Neuronal stem cell (in vitro differentiated cells): ENCODE measurements at regions not wholly inside any gene's neighbourhood (a gene's known extent, or its start where the extent isn't known, plus 50 kb on each side); places are given as distances from the start of the nearest gene placed in this dataset.
A peak's percentile ranks its signal among the peaks of the same experiment; 100 is the strongest.

Source experiments
- DNase-seq: peaks from one replicate; pipeline ENCODE4 v3.0.0-alpha.2; 2013; ENCODE audit warnings: low spot score
- H2AFZ ChIP-seq: one replicate; pipeline ENCODE4 v1.6.1; 2013; ENCODE audit warnings: mild to moderate bottlenecking, low read length, inconsistent platforms
- H2AK5ac ChIP-seq: 2 replicates; pipeline ENCODE4 v1.6.1; 2013; ENCODE audit warnings: low read depth, mild to moderate bottlenecking, inconsistent platforms, low read length, moderate library complexity, mixed read lengths
- H2BK120ac ChIP-seq: 2 replicates; pipeline ENCODE4 v1.6.1; 2013; ENCODE audit warnings: low read depth, mild to moderate bottlenecking, inconsistent platforms, low read length, moderate library complexity, mixed read lengths
- H2BK12ac ChIP-seq: one replicate; pipeline ENCODE4 v1.6.1; 2013; ENCODE audit warnings: low read length, inconsistent platforms
- H2BK15ac ChIP-seq: 2 replicates; pipeline ENCODE4 v1.6.1; 2013; ENCODE audit warnings: mild to moderate bottlenecking, low read length, inconsistent platforms, mixed read lengths
- H2BK5ac ChIP-seq: one replicate; pipeline ENCODE4 v1.6.1; 2013; ENCODE audit warnings: inconsistent platforms, mild to moderate bottlenecking, low read length, moderate library complexity
- H3K14ac ChIP-seq: one replicate; pipeline ENCODE4 v1.6.1; 2013; ENCODE audit warnings: low read length, inconsistent platforms
- H3K18ac ChIP-seq: 2 replicates; pipeline ENCODE4 v1.6.1; 2013; ENCODE audit warnings: low read length, inconsistent platforms
- H3K23ac ChIP-seq: 2 replicates; pipeline ENCODE4 v1.6.1; 2013; ENCODE audit warnings: low read depth, mild to moderate bottlenecking, mixed read lengths, low read length, inconsistent platforms; ENCODE audit not compliant: poor library complexity
- H3K27ac ChIP-seq: replicated peaks from 3 replicates; pipeline ENCODE4 v1.5.1; 2013; ENCODE audit warnings: low read length, inconsistent platforms
- H3K27me3 ChIP-seq, 3 experiments: 2 replicates each; pipeline ENCODE4 v1.6.1; 2013; ENCODE audit warnings: low read length in 3 of 3, mild to moderate bottlenecking in 2 of 3, inconsistent platforms in 1 of 3, low read depth in 1 of 3, mixed read lengths in 1 of 3, moderate library complexity in 1 of 3; ENCODE audit not compliant: control insufficient read depth in 3 of 3, insufficient read depth in 3 of 3
- H3K36me3 ChIP-seq, 2 donors: replicated peaks in 1 of 2; 2 replicates each; pipeline ENCODE4 v1.6.1; 2013; ENCODE audit warnings: low read length in 2 of 2; ENCODE audit not compliant: control insufficient read depth in 2 of 2, insufficient read depth in 2 of 2
- H3K4ac ChIP-seq: 2 replicates; pipeline ENCODE4 v1.6.1; 2013; ENCODE audit warnings: inconsistent platforms, mild to moderate bottlenecking, low read length, moderate library complexity
- H3K4me1 ChIP-seq, 2 donors: 1 replicate in 1 of 2; 2 replicates in 1 of 2; pipeline ENCODE4 v1.6.1; 2013; ENCODE audit warnings: low read length in 2 of 2, low read depth in 1 of 2; ENCODE audit not compliant: control insufficient read depth in 2 of 2, insufficient read depth in 1 of 2
- H3K4me2 ChIP-seq: one replicate; pipeline ENCODE4 v1.6.1; 2013; ENCODE audit warnings: mild to moderate bottlenecking, low read length, inconsistent platforms; ENCODE audit not compliant: insufficient read depth, poor library complexity, severe bottlenecking
- H3K4me3 ChIP-seq, 2 donors: 2 replicates each; pipeline ENCODE4 v1.5.1; 2013; ENCODE audit warnings: low read length in 2 of 2, mild to moderate bottlenecking in 2 of 2, inconsistent platforms in 1 of 2, moderate library complexity in 1 of 2
- H3K79me1 ChIP-seq: one replicate; pipeline ENCODE4 v1.6.1; 2013; ENCODE audit warnings: low read depth, mild to moderate bottlenecking, inconsistent platforms, low read length, moderate library complexity
- H3K9ac ChIP-seq: one replicate; pipeline ENCODE4 v1.6.1; 2013; ENCODE audit warnings: mild to moderate bottlenecking, low read depth, low read length, inconsistent platforms; ENCODE audit not compliant: poor library complexity
- H3K9me3 ChIP-seq, 2 donors: replicated peaks in 1 of 2; 2 replicates each; pipeline versions ENCODE3 to v1.6.1; 2013; ENCODE audit warnings: low read length in 2 of 2, mild to moderate bottlenecking in 2 of 2, inconsistent platforms in 1 of 2, low read depth in 1 of 2, mixed read lengths in 1 of 2, moderate library complexity in 1 of 2; ENCODE audit not compliant: control insufficient read depth in 2 of 2, insufficient read depth in 1 of 2
- H4K8ac ChIP-seq: one replicate; pipeline ENCODE4 v1.6.1; 2013; ENCODE audit warnings: low read depth, mild to moderate bottlenecking, inconsistent platforms, low read length, moderate library complexity
- H4K91ac ChIP-seq: one replicate; pipeline ENCODE4 v1.6.1; 2013; ENCODE audit warnings: low read length, low read depth, mild to moderate bottlenecking, inconsistent platforms; ENCODE audit not compliant: poor library complexity
- WGBS, 2 donors: extraction: QIAGEN DNeasy Blood & Tissue Kit; methylation state at CpG; one replicate each; pipeline ENCODE4 v1.1.7; 2013; ENCODE audit warnings: missing lambda C conversion rate in 2 of 2, mixed read lengths in 1 of 2; ENCODE audit not compliant: insufficient read length in 2 of 2, insufficient replicate concordance in 1 of 2; ENCODE audit errors: extremely low coverage in 2 of 2; 5-methylcytosine and 5-hydroxymethylcytosine counted together

DNA sequence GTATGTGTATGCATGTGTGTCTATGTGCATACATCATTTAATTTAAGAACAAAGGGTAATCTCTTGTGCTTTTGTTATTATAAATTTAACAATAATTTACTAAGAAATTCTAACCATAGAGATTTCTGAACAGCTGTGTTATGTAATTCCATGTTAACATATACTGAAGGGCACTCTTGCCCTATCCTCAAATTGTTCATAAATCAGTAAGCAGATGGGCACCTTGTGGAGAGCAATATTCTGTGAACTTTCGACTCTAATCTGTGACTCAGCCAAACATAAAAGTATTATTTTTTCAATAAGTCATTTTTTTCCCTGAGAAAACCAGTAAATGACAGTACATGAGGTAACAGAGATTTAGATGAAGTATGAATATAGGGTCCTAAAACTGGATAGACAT, 938.3 kb upstream of the CRIM1 start:
- H3K36me3 ChIP-seq: no peaks in the 10 kb centered on the region
- no peak overlapping the region for H3K14ac ChIP-seq
- no peaks in the 10 kb centered on the region for H3K27me3 ChIP-seq
- no peaks in the 10 kb centered on the region for H3K9me3 ChIP-seq
- H4K91ac ChIP-seq: no peak overlapping the region
- H3K9ac ChIP-seq: no peak overlapping the region
- H3K27ac ChIP-seq: no peak overlapping the region
- H2BK5ac ChIP-seq: no peak overlapping the region
- H3K4me1 ChIP-seq: no peaks in the 10 kb centered on the region
- H2AFZ ChIP-seq: no peak overlapping the region
- no peak overlapping the region for H3K18ac ChIP-seq
- no CpG with 5 or more reads among the region's 1 CpG for WGBS, 2 donors
- H3K23ac ChIP-seq: no peak overlapping the region
- no peak overlapping the region for H3K4me3 ChIP-seq
- no peak for DNase-seq
- no peak overlapping the region for H4K8ac ChIP-seq
- H2BK15ac ChIP-seq: no peak overlapping the region
- no peak overlapping the region for H3K4me2 ChIP-seq
- no peak overlapping the region for H2BK12ac ChIP-seq
- no peak overlapping the region for H2BK120ac ChIP-seq
- no peak overlapping the region for H2AK5ac ChIP-seq
- H3K4ac ChIP-seq: no peak overlapping the region
- H3K79me1 ChIP-seq: no peaks in the 10 kb centered on the region

DNA sequence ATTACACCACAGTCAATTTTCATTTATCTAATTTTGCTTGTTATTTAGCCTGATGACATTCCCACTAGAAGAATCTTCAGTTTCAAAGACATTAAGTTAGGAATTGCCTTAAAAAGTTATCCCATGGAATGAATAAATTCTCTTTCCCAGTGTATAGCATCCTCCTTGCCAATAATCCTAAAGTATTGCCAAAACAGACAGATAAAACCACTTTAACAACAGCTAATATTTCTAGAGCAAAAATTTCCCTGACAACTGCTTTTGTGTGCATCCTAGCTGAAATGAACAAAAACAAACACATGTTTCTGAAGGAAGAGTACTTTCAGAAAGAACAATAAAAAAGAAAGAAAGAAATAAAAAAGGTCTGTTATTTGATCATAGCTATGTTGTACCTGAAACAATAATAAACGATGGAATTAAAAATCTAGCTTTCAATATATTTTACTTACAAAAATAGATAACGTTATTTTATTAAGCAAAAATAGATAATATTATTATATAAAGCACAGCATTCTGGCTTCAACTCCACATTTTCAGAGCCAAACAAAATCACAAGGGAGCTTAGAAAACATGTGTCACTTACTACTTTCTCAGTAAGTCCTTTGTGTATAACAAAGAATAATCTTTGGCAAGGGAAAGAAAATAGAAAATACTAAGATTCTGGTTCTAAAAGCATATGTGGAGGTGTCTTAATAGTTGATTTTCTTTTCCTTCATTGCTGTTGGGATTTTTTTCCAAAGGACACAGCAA, 939.0 kb upstream of the CRIM1 start:
- H3K14ac ChIP-seq: no peak overlapping the region
- H3K9me3 ChIP-seq: no peaks in the 10 kb centered on the region
- H2AK5ac ChIP-seq: no peak overlapping the region
- no peak overlapping the region for H4K91ac ChIP-seq
- WGBS, 2 donors: no CpG with 5 or more reads among the region's 2 CpGs
- no peaks in the 10 kb centered on the region for H3K79me1 ChIP-seq
- no peak overlapping the region for H3K18ac ChIP-seq
- H3K4me3 ChIP-seq: no peak overlapping the region
- H3K27me3 ChIP-seq: no peaks in the 10 kb centered on the region
- no peak for DNase-seq
- no peak overlapping the region for H2BK12ac ChIP-seq
- H2AFZ ChIP-seq: no peak overlapping the region
- H3K4me2 ChIP-seq: no peak overlapping the region
- no peak overlapping the region for H3K23ac ChIP-seq
- H3K4me1 ChIP-seq: no peaks in the 10 kb centered on the region
- no peak overlapping the region for H3K9ac ChIP-seq
- H2BK120ac ChIP-seq: no peak overlapping the region
- H4K8ac ChIP-seq: no peak overlapping the region
- no peak overlapping the region for H3K4ac ChIP-seq
- H3K27ac ChIP-seq: no peak overlapping the region
- no peaks in the 10 kb centered on the region for H3K36me3 ChIP-seq
- no peak overlapping the region for H2BK15ac ChIP-seq
- no peak overlapping the region for H2BK5ac ChIP-seq

- no peak overlapping the region for H3K14ac ChIP-seq
- H3K27ac ChIP-seq: no peak overlapping the region
- H3K36me3 ChIP-seq: no peaks in the 10 kb centered on the region
- no peaks in the 10 kb centered on the region for H3K4me1 ChIP-seq
- no peak overlapping the region for H2BK5ac ChIP-seq
- H2AK5ac ChIP-seq: no peak overlapping the region
- H3K9me3 ChIP-seq: no peaks in the 10 kb centered on the region
- H3K4ac ChIP-seq: no peak overlapping the region
- no peaks in the 10 kb centered on the region for H3K79me1 ChIP-seq
- H4K8ac ChIP-seq: peak overlapping the region; percentile 17
- H4K91ac ChIP-seq: no peak overlapping the region
- no peak overlapping the region for H2AFZ ChIP-seq
- no peak for DNase-seq
- H2BK120ac ChIP-seq: no peak overlapping the region
- no peak overlapping the region for H3K4me3 ChIP-seq
- H2BK12ac ChIP-seq: no peak overlapping the region
- H3K23ac ChIP-seq: no peak overlapping the region
- WGBS, 2 donors: no CpG with 5 or more reads among the region's 4 CpGs
- no peak overlapping the region for H3K4me2 ChIP-seq
- H3K27me3 ChIP-seq: no peaks in the 10 kb centered on the region
- H3K18ac ChIP-seq: no peak overlapping the region
- no peak overlapping the region for H2BK15ac ChIP-seq
- no peak overlapping the region for H3K9ac ChIP-seq
Observed at GRCh38 chr2:35415942-35416341, 939.6 kb upstream of the CRIM1 start.

GRCh38 chr2:35415282-35415681, 940.3 kb upstream of the CRIM1 start:
- Histone ChIP-seq H3K18ac (no peak overlapping the region), H3K4ac (no peak overlapping the region), H2BK120ac (no peak overlapping the region), H3K4me3 (no peak overlapping the region), H2AK5ac (no peak overlapping the region), H3K27me3 (no peaks in the 10 kb centered on the region), H2AFZ (no peak overlapping the region), H3K9me3 (no peaks in the 10 kb centered on the region), H3K79me1 (no peaks in the 10 kb centered on the region), H3K23ac (no peak overlapping the region), H3K36me3 (no peaks in the 10 kb centered on the region), H3K27ac (no peak overlapping the region), H4K8ac (no peak overlapping the region), H4K91ac (no peak overlapping the region), H3K4me2 (no peak overlapping the region), H2BK5ac (no peak overlapping the region), H2BK15ac (no peak overlapping the region), H2BK12ac (no peak overlapping the region), H3K9ac (no peak overlapping the region), H3K14ac (no peak overlapping the region), H3K4me1 (no peaks in the 10 kb centered on the region)
- no peak for DNase-seq
- WGBS, 2 donors: no CpG with 5 or more reads among the region's 1 CpG
